ENCODE measurements at regions not wholly inside any gene's neighbourhood (a gene's known extent, or its start where the extent isn't known, plus 50 kb on each side); places are given as distances from the start of the nearest gene placed in this dataset.

GRCh38 chr11:90525962-90526361, 303.1 kb upstream of the CHORDC1 start:
- Histone ChIP-seq H3K4me3 (ENCODE audit: low read depth, low read length) (no peak overlapping the region), H3K27me3 (ENCODE audit: insufficient read depth, low read depth, severe bottlenecking) (no peaks in the 10 kb centered on the region), H3K9me3 (ENCODE audit: severe bottlenecking) (no peaks in the 10 kb centered on the region), H3K27ac (no peak overlapping the region), H3K36me3 (no peaks in the 10 kb centered on the region)
- no peak for DNase-seq
- no peak for TF ChIP-seq CTCF (IDR thresholded peaks at IDR 0.05; ENCODE audit: low read depth, low read length)

- Histone ChIP-seq H3K4me3 (ENCODE audit: low read depth, low read length) (no peak overlapping the region), H3K27ac (no peak overlapping the region), H3K27me3 (ENCODE audit: insufficient read depth, low read depth, severe bottlenecking) (no peaks in the 10 kb centered on the region), H3K36me3 (no peaks in the 10 kb centered on the region), H3K9me3 (ENCODE audit: severe bottlenecking) (no peaks in the 10 kb centered on the region)
- no peak for TF ChIP-seq CTCF (IDR thresholded peaks at IDR 0.05; ENCODE audit: low read depth, low read length)
- no peak for DNase-seq
Measured at GRCh38 chr11:90512846-90513245, 290.0 kb upstream of the CHORDC1 start.

GRCh38 chr11:90510839-90511238, 288.0 kb upstream of the CHORDC1 start:
- TF ChIP-seq CTCF (IDR thresholded peaks at IDR 0.05; ENCODE audit: low read depth, low read length) = no peak
- Histone ChIP-seq H3K9me3 (ENCODE audit: severe bottlenecking) (no peaks in the 10 kb centered on the region), H3K27ac (no peak overlapping the region), H3K36me3 (no peaks in the 10 kb centered on the region), H3K27me3 (ENCODE audit: insufficient read depth, low read depth, severe bottlenecking) (no peaks in the 10 kb centered on the region), H3K4me3 (ENCODE audit: low read depth, low read length) (no peak overlapping the region)
- DNase-seq = no peak

- no peak overlapping the region for H3K27ac ChIP-seq
- no peaks in the 10 kb centered on the region for H3K9me3 ChIP-seq (ENCODE audit: severe bottlenecking)
- H3K27me3 ChIP-seq (ENCODE audit: insufficient read depth, low read depth, severe bottlenecking) = no peaks in the 10 kb centered on the region
- no peak overlapping the region for H3K4me3 ChIP-seq (ENCODE audit: low read depth, low read length)
- H3K36me3 ChIP-seq = no peaks in the 10 kb centered on the region
- TF ChIP-seq CTCF (IDR thresholded peaks at IDR 0.05; ENCODE audit: low read depth, low read length) = no peak
- DNase-seq = no peak
Measured at GRCh38 chr11:90500922-90501568, 278.2 kb upstream of the CHORDC1 start.

GRCh38 chr11:90496722-90497121, 273.9 kb upstream of the CHORDC1 start:
- no peaks in the 10 kb centered on the region for H3K27me3 ChIP-seq (ENCODE audit: insufficient read depth, low read depth, severe bottlenecking)
- no peaks in the 10 kb centered on the region for H3K36me3 ChIP-seq
- no peaks in the 10 kb centered on the region for H3K9me3 ChIP-seq (ENCODE audit: severe bottlenecking)
- no peak overlapping the region for H3K4me3 ChIP-seq (ENCODE audit: low read depth, low read length)
- no peak for TF ChIP-seq CTCF (IDR thresholded peaks at IDR 0.05; ENCODE audit: low read depth, low read length)
- no peak overlapping the region for H3K27ac ChIP-seq
- no peak for DNase-seq

GRCh38 chr11:90493379-90493778, 270.5 kb upstream of the CHORDC1 start:
- H3K27me3 ChIP-seq (ENCODE audit: insufficient read depth, low read depth, severe bottlenecking) = no peaks in the 10 kb centered on the region
- no peak overlapping the region for H3K27ac ChIP-seq
- H3K36me3 ChIP-seq = no peaks in the 10 kb centered on the region
- DNase-seq = no peak
- TF ChIP-seq CTCF (IDR thresholded peaks at IDR 0.05; ENCODE audit: low read depth, low read length) = 0 out of 2 replicates have a peak, but pooled peaks have one; percentile 19
- no peaks in the 10 kb centered on the region for H3K9me3 ChIP-seq (ENCODE audit: severe bottlenecking)
- H3K4me3 ChIP-seq (ENCODE audit: low read depth, low read length) = no peak overlapping the region

All from WERI-Rb-1 (cell line).